ENCODE measurements at regions not wholly inside any gene's neighbourhood (a gene's known extent, or its start where the extent isn't known, plus 50 kb on each side); places are given as distances from the start of the nearest gene placed in this dataset.

DNA sequence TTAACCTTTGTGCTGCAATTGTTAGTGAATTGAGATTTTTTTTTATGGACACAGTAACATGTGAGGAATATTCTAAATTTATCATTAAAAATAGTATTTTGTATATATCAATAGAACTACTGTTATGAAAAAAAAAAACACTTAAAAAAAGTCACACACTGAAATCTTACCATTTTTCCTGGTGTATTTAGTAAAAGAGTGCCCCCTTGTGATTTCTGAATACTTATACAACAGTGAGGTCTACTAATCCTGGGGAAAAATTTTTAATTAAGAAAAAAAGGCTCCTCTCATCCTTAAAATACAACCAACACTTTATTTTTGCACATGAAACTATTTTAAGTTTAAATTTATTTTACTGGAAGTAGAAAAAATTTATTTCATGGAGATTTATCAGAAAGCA lies 56.4 kb upstream of the SPOCK3 start:
- FAIRE-seq (no peak), DNase-seq (ENCODE audit: low spot score) (no peak)

DNA sequence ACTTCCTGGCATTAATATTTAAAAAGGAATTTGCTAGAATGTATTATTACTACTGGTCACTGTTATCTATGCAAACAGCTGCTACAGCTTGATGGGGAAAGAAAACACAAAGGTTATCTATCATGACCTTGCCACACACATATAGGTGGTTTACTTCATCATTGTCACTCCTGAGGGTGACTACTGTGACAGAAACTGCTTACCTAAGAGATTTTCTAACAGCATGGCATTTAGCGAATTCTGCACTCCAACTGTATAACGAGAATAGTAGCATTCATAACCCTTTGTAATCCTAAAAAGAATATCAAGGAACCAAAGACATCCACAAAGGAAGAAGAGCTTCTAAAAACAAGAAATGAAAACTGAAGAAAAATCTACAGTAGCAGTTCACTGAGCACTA lies 74.6 kb upstream of the SPOCK3 start:
- FAIRE-seq (no peak), DNase-seq (ENCODE audit: low spot score) (no peak)

DNA sequence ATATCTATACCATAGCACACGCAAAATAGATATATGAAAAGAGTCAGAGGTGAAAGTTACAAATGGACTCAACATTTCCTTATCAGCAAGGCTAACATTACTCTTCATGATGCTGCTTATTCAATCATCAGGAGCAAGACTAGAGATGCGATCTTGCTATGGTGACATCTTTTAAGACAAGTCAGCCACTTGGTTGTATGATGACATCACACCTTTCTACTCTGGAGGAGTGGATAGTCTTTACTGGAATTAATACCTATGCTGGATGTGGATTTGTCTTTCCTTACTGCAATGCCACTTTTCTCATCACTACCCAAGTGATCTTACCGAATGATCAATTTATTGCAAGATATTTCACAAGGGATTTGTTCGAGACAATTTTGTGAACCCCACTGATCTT lies 87.0 kb upstream of the SPOCK3 start:
- no peak for DNase-seq (ENCODE audit: low spot score)
- FAIRE-seq: no peak

DNA sequence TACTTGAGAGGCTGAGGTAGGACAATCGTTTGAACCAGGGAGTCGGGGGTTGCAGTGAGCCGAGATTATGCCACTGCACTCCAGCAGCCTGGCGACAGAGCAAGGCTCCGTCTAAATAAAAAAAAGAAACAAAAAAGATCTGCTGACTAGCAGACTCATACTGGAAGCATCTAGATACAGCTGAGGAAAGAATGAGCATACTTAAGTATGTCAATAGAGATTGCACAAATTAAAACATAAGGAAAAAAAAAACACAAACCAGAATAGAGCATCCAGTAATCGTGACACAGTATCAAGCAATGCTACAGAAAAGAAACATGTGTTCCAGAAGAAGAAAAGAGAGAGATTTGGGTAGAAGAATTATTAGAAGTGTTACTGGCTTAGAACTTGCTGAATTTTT lies 105.5 kb upstream of the SPOCK3 start:
- FAIRE-seq (no peak), DNase-seq (ENCODE audit: low spot score) (no peak)

DNA sequence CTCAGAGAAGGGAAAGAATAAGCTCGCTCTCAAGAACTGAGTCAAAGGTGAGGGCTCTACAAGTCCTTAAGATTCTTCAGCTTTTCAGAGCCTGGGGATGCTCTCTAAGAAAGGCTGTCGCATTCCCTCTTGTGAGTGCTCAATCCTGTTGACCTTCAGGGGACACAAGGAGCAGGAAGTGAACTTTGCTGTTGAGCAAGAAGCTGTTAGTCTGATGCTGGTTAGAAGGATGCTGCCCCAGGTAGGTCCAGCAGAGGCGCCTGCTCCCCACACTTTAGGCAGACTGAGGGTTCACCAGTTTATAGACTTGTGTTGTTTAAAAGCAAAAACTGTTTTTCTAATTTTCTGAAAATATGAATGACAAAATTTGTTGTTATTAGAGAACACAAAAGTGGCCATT lies 125.4 kb upstream of the SPOCK3 start:
- no peak for DNase-seq (ENCODE audit: low spot score)
- FAIRE-seq: no peak

DNA sequence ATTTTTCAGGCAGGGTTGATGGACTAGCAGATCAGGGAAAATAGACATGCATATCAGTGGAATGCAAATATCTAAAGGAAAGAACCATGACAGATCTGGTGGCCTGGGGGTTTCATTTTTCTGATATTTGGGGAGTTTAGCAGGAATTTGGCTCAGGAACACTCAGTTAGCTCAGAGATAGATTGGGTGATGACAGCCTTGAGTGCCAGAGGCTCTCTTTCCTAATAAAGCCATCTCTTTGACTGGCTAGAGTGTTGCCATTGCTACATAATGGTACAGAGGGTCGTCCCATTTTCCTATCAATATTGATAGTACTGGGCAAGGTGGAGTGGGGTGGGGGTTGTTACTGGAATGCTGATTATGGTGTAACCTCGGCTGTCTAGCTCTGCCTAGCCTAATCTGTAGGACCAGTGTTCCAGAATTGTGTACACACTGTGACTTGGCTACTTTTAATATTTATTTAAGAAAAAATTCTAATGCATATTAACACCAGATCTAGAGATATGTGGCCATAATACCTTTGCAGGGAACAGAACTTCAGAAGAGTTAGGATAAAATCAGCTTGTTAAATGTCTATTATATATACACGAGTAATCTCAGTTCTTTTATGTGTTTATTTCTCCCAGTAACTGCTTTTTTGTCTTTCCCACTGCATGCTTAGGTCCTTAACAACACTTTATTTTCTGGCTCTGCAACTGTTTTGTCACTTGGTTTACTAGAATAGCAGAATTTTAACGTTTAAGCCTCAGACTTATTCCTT lies 145.0 kb upstream of the SPOCK3 start:
- DNase-seq (ENCODE audit: low spot score): no peak
- FAIRE-seq: no peak

DNA sequence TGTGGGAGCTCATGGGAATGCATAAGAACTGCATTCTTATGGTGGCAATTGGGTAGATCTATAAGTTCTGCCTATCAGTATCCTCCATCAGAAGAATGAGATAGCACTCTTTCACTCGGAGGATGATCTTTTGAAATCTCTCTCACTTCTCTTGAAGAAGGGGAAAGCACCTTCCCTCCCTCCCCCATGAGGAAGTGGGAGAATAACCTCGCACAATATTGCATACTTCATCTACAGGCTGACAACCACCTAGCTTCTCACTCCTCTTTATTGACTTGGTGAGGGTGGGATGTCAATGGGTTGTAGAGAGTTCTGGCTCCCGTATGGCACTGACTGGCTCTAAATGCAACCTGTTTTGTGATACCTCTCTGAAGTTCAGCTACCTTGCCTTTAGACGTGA lies 146.7 kb upstream of the SPOCK3 start:
- no peak for FAIRE-seq
- DNase-seq (ENCODE audit: low spot score): no peak

DNA sequence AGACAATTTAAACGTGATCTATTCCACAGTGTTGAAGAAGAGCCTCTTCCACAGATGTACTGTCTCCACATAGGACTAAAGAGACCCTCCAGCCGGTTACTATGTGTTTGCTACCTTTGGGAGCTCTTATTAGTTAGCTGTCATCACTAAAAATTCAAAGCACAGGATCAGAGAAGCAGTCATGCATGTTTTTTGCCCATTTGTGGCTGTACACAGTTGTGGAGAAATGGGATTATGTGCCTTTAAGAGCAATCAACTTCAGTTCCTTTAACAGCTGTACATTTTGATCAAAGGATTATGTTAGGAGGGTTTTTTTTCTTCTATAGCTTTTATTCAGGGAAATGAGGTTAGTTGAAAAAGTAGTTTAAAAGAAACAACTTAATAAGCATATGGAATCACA lies 149.0 kb upstream of the SPOCK3 start:
- FAIRE-seq (no peak), DNase-seq (ENCODE audit: low spot score) (no peak)

DNA sequence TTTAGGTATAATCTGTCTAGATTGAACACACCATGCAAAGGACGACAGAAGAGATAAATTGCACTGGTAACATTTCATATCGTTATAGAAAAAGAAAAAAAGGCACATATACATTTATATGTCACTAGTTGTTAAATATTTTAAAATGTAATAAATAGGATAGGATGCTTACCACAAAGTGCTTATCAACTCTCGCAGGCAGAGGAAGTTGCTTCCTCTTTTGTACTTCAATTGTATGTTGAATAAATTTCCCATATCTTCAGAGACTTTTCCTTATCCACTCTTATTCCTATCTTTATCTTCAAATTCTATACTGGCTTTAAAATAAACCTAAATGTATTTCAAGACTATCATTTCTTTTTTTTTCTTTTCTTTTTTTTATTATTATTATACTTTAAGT lies 163.3 kb upstream of the SPOCK3 start:
- no peak for FAIRE-seq
- DNase-seq (ENCODE audit: low spot score): no peak

DNA sequence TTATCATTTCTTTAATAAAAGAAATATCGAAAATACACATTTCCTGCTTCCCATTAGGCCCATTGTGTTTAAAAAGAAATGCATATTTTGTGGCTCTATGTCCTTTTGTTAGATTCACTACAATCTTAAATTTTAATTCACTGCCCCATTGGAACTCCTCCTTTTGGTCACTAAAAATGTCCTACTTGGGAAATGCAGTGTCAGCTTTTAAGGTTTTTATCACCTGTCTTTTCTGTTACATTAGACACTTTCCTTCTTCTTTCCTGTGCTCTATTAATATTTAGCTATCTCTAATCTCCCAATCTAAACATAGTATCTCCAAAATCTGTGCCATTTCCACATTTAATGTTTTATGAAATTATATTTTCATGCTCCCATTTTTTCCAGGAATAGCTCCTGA lies 164.9 kb upstream of the SPOCK3 start:
- DNase-seq (ENCODE audit: low spot score) (no peak), FAIRE-seq (no peak)

DNA sequence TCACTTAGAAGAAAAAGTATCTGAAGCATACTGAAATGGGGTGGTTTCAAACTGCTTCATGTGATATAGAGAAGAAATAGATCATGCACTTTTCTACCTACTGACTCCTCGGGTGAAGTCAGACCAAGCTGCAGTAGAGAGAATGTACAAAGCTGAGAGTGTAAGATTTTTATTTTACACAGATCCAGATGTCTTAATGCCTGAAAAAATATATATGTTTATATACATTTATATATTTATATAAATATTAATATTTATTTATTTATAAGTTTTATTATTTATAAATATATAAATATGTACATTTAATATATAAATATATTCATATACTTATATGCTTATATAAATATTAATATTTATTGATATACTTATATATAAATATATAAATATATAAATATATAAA lies 171.9 kb upstream of the SPOCK3 start:
- FAIRE-seq (no peak), DNase-seq (ENCODE audit: low spot score) (no peak)

DNA sequence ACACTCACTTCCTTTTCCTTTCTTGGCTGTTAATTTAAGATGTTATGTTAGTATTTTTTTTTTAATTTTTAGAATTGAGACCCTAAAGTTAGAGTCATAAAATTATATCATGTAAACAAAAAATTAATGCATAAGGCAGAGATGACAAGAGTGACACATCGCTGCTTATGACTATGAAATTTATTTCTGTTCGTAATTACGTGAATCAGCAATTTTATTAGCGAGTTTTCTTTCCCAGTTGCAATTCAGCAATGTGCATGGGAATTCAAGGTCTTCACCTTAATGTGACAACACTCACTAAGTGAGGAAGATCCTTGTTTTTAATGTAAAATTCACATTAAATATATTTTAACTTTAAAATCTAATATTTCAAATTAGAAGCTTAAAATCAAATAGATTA lies 181.2 kb upstream of the SPOCK3 start:
- FAIRE-seq: no peak
- no peak for DNase-seq (ENCODE audit: low spot score)

DNA sequence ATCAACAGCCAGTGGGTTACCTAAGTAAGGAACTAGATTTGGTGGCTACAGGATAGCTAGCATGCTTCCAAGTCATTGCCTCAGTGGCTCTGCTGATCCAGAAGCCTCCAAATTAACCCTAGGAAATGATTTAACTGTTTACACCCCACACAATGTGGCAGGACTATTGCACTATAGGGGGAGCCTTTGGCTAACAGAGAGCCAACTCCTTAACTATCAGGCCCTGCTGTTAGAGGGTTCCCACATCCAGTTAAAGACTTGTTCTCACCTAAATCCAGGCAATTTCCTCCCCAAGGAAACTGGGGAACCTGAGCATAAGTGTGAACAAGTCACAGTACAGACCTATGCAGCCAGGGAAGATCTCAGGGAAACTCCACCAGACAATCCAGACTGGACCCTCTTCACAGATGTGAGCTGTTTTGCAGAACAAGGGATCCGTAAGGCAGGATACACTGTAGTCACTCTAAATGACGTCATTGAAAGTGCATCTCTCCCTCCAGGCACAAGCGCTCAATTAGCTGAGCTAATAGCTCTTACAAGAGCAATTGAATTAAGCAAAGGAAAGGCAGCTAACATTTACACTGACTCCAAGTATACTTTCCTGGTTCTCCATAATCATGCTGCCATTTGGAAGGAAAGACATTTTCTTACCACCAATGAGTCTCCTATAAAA lies 185.3 kb upstream of the SPOCK3 start:
- no peak for DNase-seq (ENCODE audit: low spot score)
- FAIRE-seq: no peak

DNA sequence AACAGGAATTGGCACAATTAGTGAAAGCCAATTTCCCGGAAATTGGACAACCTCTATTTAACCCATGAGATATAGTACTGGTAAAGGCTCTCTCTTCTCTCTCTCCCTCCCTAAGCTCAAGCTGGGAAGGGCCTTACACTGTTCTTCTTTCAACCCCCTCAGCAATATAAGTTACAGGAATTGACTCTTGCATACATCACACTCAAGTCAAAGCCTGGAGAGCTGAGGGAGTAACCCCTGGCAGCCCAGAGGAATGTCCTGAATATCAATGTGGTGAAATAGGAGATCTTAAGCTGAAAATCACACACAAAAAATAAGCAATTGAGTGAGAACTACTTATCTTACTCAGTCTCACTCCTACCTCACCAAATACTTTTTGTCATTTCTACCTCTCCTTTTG lies 186.9 kb upstream of the SPOCK3 start:
- no peak for DNase-seq (ENCODE audit: low spot score)
- FAIRE-seq: no peak

DNA sequence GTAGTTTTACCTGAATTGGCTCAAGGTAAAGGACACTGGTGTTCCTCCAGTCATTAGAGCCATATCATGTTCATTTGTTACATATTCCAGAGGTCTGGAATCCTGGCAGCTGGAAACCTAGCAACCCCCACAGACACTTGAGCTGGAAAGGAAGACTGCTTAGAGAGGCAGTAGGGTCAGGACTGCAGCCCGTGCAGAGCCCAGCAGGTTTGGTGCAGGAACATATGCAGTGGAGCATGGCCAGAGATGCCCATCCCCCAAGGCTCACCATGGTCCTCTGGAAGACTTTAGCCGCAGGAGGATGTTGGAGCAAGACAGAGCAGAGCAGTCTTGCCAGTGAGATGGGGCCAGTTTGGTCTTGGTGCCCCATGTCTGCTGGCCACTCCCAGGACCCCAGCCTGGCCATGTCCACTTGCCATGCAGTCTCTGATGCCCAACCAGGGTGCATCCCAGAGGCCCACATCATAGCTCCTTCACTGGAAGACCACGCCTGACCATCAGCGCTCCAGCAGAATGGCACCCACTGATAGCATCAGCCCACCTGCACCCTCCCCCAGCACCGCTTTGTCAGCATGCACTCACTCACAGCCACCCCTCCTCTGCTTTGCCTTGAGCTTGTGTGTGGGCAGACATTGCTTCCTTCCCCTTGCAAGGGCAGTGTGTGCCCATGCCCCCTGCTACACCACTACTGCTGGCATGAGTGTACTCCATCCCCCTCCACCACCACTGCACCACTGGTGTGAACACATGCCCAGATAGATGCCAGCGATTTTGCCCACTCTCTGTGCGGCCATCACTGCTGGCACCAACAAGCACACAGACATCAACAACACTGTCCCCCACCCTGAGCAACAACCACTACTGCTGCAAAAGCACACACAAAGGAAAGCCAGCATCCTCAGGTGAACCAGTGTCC lies 190.3 kb upstream of the SPOCK3 start:
- FAIRE-seq (no peak), DNase-seq (ENCODE audit: low spot score) (no peak)

DNA sequence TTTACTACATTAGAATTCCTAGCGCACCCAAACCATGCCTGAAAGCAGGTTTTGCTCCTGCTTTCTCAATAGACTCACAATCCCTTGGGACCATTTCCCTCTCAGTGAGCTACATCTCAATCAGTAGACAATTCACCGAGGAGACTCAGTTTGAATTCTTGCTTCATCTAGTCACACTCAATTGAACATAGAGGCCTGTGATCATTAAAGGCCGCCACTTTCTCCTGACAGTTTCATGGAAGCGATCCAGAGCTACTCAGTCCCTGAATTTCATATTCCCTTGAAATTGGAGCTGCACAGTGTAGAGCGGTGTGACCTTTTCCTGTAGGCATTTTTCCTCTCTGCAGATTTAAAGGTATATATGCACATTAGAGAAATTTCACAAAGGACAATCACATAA lies 193.9 kb upstream of the SPOCK3 start:
- DNase-seq (ENCODE audit: low spot score) (peak; percentile 21), FAIRE-seq (no peak)

DNA sequence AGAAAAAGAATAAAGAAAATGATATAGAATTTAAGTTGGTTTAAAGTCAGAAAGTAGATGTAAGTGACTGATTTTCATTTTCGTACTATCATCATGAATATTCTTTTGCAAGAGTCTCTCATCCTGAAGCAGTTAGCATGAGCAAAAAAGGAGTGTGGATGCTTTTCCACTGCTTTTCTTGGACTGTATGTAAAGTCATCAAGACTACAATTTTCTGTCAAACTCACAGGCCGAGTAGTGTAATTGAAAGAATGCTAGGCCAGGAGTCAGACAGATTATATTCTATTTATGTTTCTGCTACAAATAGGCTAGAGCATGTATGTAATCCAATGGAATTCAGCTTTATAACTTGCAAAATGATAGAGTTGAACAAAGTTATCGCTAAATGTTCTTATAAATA lies 197.1 kb upstream of the SPOCK3 start:
- no peak for FAIRE-seq
- no peak for DNase-seq (ENCODE audit: low spot score)

DNA sequence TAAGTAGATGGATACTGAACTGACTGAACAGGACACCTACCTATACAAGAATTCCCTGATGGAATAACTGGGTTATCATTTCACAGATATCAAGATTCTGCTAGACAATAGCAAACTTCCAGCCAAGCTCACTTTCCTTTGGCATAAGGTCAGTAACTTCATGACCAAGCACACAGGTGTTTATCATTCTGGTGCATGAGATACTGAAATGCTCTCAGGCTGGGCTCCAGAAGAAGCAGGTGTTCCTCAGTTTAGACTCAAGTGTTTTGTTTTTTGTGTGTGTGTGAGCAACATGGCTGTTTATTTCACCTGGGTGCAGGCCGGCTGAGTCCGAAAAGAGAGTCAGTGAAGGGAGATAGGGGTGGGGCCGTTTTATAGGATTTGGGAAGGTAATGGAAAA lies 201.5 kb upstream of the SPOCK3 start:
- no peak for FAIRE-seq

DNA sequence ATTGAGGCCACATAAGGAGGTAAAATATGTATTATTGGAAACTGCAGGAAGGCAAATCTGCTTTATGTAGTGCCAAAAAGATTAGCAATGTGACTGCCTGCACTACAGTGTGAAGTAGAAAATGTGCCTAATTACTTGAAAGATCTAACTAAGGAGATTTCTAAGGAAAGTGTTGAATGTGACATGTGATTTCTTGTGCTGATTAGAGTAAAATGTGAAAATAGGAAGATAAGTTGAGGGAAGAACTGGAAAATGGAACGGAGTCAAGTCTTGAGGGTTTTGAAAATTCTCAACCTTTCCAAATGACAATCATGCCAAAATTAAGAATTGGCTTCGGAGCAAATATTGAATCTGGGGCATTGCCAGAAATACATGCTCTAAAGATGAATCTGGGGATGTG lies 209.5 kb upstream of the SPOCK3 start:
- FAIRE-seq: no peak
- no peak for DNase-seq (ENCODE audit: low spot score)

More for the DNA sequence above, 201.5 kb upstream of the SPOCK3 start:
- no peak for DNase-seq (ENCODE audit: low spot score)

DNA sequence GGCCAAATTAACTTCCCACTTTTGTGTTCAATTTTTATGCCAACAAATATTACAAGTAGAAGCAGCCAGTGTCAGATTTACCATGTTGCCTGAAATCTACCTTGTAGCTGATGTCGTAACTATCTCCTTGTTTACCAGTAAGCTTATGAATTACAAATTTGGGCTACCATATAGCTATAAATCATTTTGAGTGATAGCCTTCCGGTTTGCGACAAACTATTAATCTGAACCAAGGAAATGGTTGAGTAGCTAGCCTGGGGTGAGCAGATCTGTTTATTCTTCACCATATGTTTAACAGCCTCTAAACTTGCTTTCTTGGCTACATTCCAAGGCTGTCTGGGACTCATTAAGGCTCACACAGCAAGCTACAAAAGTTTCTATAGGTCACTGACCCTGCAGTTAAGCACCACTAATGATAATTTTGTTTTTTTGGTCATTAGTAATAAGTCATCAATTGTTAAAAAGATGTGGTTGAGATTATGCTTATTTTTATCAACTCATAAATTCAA lies 218.7 kb upstream of the SPOCK3 start:
- DNase-seq (ENCODE audit: low spot score) (no peak), FAIRE-seq (no peak)

DNA sequence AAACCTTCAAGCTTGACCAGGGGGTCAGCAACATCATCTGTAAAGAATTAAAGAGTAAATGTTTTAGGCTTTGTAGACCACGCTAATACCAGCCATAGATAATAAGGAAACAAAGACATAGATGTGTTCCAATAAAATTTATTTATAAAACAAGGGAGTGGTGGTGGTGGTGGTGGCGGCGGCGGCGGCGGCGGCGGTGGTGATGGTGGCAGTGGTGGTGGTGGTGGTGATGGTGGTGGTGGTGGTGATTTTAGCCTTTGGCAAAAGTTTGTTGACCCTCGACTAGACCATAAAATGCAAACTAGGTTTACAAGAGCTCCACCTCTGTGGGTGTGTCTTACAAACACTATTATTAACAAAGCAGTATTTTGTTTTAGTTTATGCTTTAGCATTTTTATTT lies 222.3 kb upstream of the SPOCK3 start:
- FAIRE-seq (no peak), DNase-seq (ENCODE audit: low spot score) (no peak)

DNA sequence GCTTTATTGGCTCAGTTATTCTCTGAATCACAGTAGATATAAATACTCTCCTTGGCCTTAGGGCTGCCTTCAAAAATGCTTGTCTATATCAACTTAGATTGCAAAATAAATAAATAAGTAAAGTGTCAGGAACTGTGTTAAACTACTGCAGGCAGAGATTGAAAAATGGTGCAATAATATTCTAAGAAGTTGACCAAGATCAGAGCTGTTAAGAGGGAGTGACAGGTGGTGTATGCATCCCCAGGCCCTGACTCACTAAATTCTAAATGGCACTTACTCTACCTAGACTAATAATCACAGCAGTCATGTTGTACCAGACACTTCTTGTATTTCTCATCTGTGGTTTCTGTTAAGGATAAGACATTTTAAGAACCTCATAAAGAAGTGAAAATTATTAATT lies 235.1 kb upstream of the SPOCK3 start:
- no peak for DNase-seq (ENCODE audit: low spot score)
- no peak for FAIRE-seq

All from urothelium cell line (cell line).